ENCODE measurements at regions not wholly inside any gene's neighbourhood (a gene's known extent, or its start where the extent isn't known, plus 50 kb on each side); places are given as distances from the start of the nearest gene placed in this dataset.

DNA sequence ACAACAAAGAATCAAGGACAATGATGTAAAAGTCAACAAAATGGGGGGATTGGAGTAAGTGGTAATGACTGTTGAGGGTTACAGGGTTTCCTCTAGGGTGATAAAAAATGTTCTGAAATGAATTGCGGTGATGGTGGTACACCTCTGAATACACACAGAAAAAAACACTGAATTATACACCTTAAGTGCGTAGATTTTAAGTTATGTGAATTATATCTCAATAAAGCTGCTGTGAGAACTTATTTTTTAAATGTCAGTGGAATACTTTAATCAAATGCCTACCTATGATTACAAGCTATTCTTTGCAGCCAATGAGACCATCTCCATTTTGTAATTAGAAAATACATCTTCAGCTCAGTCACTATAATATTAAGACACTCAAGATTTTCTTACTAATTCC lies 53.5 kb downstream of the ZNF608 start:
- TF ChIP-seq POLR2A (IDR thresholded peaks at IDR 0.05), result no peak
- TF ChIP-seq, protein P1, sequence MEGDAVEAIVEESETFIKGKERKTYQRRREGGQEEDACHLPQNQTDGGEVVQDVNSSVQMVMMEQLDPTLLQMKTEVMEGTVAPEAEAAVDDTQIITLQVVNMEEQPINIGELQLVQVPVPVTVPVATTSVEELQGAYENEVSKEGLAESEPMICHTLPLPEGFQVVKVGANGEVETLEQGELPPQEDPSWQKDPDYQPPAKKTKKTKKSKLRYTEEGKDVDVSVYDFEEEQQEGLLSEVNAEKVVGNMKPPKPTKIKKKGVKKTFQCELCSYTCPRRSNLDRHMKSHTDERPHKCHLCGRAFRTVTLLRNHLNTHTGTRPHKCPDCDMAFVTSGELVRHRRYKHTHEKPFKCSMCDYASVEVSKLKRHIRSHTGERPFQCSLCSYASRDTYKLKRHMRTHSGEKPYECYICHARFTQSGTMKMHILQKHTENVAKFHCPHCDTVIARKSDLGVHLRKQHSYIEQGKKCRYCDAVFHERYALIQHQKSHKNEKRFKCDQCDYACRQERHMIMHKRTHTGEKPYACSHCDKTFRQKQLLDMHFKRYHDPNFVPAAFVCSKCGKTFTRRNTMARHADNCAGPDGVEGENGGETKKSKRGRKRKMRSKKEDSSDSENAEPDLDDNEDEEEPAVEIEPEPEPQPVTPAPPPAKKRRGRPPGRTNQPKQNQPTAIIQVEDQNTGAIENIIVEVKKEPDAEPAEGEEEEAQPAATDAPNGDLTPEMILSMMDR (IDR thresholded peaks at IDR 0.05), result no peak
